C4-2B (cell line): ENCODE measurements at regions not wholly inside any gene's neighbourhood (a gene's known extent, or its start where the extent isn't known, plus 50 kb on each side); places are given as distances from the start of the nearest gene placed in this dataset.

Source experiments
- H3K27ac ChIP-seq: fragments of 450-650 bp; 2 replicates; pipeline ENCODE4 v1.5.1; 2017
- ZFX ChIP-seq: fragments of 450-650 bp; IDR thresholded peaks from 2 replicates; pipeline ENCODE4 v1.6.1; 2017
- TF ChIP-seq, protein P1 (sequence below): fragments of 450-650 bp; conservative IDR thresholded peaks from 2 replicates; pipeline ENCODE4 v1.5.1; 2017; ENCODE audit warnings: mild to moderate bottlenecking

DNA sequence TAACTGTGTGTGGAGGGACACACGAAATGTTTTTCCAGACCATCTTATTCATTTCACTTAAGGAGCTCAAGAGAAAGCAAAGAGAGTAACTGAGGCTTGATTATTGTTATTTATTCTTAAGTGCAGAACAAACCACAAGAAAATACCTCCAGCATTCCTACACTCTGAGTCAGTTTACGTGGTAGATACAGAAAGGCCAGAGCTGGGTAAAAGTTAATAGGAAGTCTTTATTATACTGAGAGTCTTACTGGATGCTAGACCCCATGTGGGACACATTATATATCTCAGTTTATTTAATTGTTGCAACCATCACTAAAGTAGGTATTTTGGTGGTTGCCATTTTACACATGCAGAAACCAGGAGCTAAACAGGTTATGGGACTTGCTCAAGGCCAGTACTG is 261.4 kb upstream of the POU2AF2 start:
- H3K27ac ChIP-seq = no peak overlapping the region
- TF ChIP-seq, protein P1, sequence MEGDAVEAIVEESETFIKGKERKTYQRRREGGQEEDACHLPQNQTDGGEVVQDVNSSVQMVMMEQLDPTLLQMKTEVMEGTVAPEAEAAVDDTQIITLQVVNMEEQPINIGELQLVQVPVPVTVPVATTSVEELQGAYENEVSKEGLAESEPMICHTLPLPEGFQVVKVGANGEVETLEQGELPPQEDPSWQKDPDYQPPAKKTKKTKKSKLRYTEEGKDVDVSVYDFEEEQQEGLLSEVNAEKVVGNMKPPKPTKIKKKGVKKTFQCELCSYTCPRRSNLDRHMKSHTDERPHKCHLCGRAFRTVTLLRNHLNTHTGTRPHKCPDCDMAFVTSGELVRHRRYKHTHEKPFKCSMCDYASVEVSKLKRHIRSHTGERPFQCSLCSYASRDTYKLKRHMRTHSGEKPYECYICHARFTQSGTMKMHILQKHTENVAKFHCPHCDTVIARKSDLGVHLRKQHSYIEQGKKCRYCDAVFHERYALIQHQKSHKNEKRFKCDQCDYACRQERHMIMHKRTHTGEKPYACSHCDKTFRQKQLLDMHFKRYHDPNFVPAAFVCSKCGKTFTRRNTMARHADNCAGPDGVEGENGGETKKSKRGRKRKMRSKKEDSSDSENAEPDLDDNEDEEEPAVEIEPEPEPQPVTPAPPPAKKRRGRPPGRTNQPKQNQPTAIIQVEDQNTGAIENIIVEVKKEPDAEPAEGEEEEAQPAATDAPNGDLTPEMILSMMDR = no peak
- TF ChIP-seq ZFX = no peak

DNA sequence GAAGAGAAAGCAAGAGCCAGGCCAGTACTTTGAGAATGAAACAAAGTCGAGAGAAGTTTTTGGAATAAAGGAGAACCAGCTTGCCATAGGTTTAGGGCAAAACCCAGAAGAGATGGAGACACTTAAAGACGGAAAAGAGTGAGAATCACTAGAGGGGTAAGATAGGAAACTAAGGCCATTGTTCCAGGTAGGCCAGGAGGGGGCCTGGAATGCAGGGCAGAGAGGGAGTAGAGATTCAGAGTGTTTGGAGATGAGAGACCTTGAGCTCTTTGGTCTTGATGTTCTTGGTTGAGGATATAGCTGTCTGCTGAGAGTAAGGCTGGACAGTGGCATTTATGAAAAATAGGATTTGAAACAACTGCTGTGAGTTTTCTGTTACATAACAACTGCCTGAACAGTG is 263.3 kb upstream of the POU2AF2 start:
- TF ChIP-seq, protein P1 = no peak
- TF ChIP-seq ZFX = no peak
- H3K27ac ChIP-seq = no peak overlapping the region

DNA sequence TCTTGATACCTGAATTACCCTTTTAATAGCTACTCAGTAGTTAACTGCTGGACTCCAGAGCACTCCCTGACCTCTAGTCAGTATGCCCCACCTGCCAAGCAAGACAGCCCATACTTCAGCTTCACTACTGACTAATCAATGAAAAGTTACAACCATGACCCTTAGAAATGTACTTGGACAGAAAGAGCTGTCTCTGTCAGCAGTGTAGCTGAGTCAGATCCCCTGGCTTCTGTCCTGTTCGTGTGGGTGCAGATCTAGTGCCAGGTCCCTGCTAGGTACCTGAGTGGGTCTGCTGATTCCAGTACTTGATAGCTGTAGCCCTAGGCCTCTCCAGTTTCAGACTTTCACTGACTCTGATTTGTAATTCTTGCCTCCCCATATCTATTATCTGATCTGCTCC is 265.8 kb upstream of the POU2AF2 start:
- TF ChIP-seq ZFX = no peak
- TF ChIP-seq, protein P1 = no peak
- no peak overlapping the region for H3K27ac ChIP-seq

DNA sequence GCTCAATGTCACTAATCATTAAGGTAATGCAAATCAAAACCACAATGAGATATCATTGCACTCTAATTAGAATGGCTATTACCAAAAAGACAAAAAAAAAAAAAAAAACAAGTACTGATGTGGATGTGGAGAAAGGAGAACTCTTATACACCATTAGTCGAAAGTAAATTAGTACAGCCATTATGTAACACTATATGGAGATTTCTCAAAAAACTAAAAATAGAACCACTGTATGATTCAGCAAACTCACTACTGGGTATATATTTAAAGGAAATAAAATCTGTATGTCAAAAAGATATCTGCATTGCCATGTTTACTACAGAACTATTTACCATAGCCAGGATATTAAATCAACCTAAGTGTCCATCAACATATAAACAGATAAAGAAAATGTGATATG is 265.4 kb upstream of the ARHGAP20 start:
- H3K27ac ChIP-seq = no peak overlapping the region
- no peak for TF ChIP-seq ZFX
- TF ChIP-seq, protein P1 = no peak

DNA sequence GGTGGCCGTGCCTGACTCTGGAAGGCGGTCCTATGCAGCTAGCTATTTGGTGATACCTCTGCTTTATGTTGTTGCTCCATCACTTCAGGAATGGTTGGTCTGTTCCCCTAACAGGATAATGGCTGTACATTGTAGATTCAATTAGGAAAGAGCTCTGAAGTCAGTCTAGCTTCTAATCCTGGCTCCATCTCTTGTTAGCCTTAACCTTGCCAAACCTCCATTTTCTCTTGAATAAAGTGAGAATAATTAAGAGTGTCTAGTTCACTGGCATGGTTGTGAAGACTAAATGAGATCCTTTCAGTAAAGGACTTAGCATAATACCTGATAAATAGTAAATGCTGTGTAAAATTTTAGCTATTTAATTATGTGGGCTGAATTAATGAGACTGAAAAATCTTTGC is 262.5 kb upstream of the ARHGAP20 start:
- H3K27ac ChIP-seq = no peak overlapping the region
- TF ChIP-seq, protein P1 = no peak
- no peak for TF ChIP-seq ZFX

DNA sequence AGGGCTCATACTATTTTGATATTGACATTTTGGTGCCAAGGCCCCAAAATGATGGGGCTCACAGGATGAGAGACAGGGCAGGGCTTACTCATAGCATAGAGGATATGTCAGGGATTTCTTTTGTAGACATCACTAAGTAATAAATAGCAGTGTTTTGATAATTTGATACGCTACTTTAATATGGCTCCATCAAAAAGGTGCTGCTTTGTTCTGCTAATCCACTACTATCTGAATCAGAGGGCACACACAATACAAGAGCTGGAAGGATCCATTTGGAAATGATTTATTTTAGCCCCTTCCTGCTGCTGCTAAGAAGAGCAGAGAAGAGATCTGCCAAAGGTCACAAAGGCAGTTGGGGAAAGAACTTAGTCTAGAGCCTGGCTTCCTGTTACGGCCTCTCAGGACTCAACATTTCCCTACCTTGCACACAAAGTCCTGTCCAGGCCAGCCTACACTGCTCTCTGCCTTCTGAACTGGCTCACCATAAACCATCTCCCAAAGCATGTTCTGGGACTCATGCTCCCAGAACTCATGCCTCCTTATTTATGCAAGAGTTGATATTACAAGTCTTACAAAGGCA is 261.3 kb upstream of the ARHGAP20 start:
- TF ChIP-seq, protein P1 = no peak
- no peak for TF ChIP-seq ZFX
- H3K27ac ChIP-seq = no peak overlapping the region

DNA sequence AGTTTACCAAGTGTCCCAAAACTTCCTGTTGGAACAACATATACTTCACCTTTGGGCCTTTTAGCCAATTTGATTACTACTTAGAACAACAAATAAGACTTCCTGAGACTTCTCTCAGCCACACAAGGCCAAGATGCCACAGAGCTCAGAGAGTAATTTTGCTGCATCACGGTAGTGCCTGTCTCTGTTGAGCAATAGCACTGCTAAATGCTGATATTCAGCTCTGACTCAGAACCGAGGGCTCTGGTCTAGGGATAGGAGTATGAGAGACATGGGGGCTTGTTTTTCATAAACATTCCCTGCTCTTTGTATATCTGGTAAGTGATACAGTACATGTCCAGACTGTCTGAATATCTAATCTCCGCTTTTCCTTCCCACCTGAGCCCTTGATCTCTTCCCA is 260.4 kb upstream of the ARHGAP20 start:
- TF ChIP-seq, protein P1 = no peak
- no peak for TF ChIP-seq ZFX
- H3K27ac ChIP-seq = no peak overlapping the region
